ENCODE measurements at regions not wholly inside any gene's neighbourhood (a gene's known extent, or its start where the extent isn't known, plus 50 kb on each side); places are given as distances from the start of the nearest gene placed in this dataset.

- TF ChIP-seq CTCF (conservative IDR thresholded peaks at IDR 0.05; ENCODE audit: low read length), result no peak
- TF ChIP-seq EZH2phosphoT487 (IDR thresholded peaks at IDR 0.05; ENCODE audit: borderline replicate concordance), result no peak
Measured at GRCh38 chr2:106701203-106702022, 184.6 kb downstream of the ST6GAL2 start.

All from Loucy (cell line).